Activated T-helper 2 cell treated with anti-CD3 and anti-CD28 coated beads, Interferon-gamma antibody, Interleukin-2, Interleukin-4, amounts not matched to agents 10 μg/mL and 5 μg/mL and 100 μg/mL, durations not matched to agents 14 hours and 24 hours and 36 hours (primary cell): ENCODE measurements at regions not wholly inside any gene's neighbourhood (a gene's known extent, or its start where the extent isn't known, plus 50 kb on each side); places are given as distances from the start of the nearest gene placed in this dataset.

Experiments used
- DNase-seq: peaks from one replicate; pipeline ENCODE4 v3.0.0; 2021; ENCODE audit warnings: low spot score
- H3K27ac Mint-ChIP-seq: one replicate; pipeline ENCODE4 v1.8.0; 2021; ENCODE audit warnings: mixed read lengths
- H3K27me3 Mint-ChIP-seq: one replicate; pipeline ENCODE4 v1.8.0; 2021; ENCODE audit warnings: low read depth, mixed read lengths
- H3K36me3 Mint-ChIP-seq: one replicate; pipeline ENCODE4 v1.8.0; 2021; ENCODE audit warnings: low read depth, mixed read lengths
- H3K4me1 Mint-ChIP-seq: one replicate; pipeline ENCODE4 v1.8.0; 2021; ENCODE audit warnings: low read depth, mixed read lengths
- H3K4me3 Mint-ChIP-seq: one replicate; pipeline ENCODE4 v1.8.0; 2021; ENCODE audit warnings: low read depth, mild to moderate bottlenecking, moderate library complexity, mixed read lengths
- H3K9me3 Mint-ChIP-seq: one replicate; pipeline ENCODE4 v1.8.0; 2021; ENCODE audit warnings: mixed read lengths
- intact Hi-C: fragments of 100-400 bp; cut with micrococcal nuclease; formaldehyde crosslinking; loops from one replicate; pipeline ENCODE4 v1.15.1; 2023

GRCh38 chr12:105783983-105784947, 354.5 kb downstream of the NUAK1 start:
- Mint-ChIP-seq H3K4me3 (no peak overlapping the region), H3K36me3 (no peaks in the 10 kb centered on the region), H3K9me3 (no peaks in the 10 kb centered on the region), H3K27me3 (no peaks in the 10 kb centered on the region), H3K27ac (no peak overlapping the region), H3K4me1 (peaks cover 2% of the 10 kb centered on the region)
- DNase-seq, result no peak
- intact Hi-C loops, result no loop called here

GRCh38 chr12:105793421-105793820, 345.3 kb downstream of the NUAK1 start:
- no peak for DNase-seq
- Mint-ChIP-seq H3K4me3 (no peak overlapping the region), H3K9me3 (no peaks in the 10 kb centered on the region), H3K27ac (no peak overlapping the region), H3K4me1 (no peaks in the 10 kb centered on the region), H3K27me3 (peaks cover 7% of the 10 kb centered on the region), H3K36me3 (no peaks in the 10 kb centered on the region)
- intact Hi-C loops, result no loop called here

- DNase-seq, result no peak
- H3K4me1 Mint-ChIP-seq, result no peaks in the 10 kb centered on the region
- H3K4me3 Mint-ChIP-seq, result no peak overlapping the region
- no peaks in the 10 kb centered on the region for H3K27me3 Mint-ChIP-seq
- no peaks in the 10 kb centered on the region for H3K36me3 Mint-ChIP-seq
- no peak overlapping the region for H3K27ac Mint-ChIP-seq
- intact Hi-C loops, result no loop called here
- H3K9me3 Mint-ChIP-seq, result no peaks in the 10 kb centered on the region
These were observed 340.4 kb downstream of the NUAK1 start for GRCh38 chr12:105798256-105798845.

- Mint-ChIP-seq H3K27ac (no peak overlapping the region), H3K4me1 (no peaks in the 10 kb centered on the region), H3K9me3 (no peaks in the 10 kb centered on the region), H3K36me3 (no peaks in the 10 kb centered on the region), H3K27me3 (no peaks in the 10 kb centered on the region), H3K4me3 (no peak overlapping the region)
- no peak for DNase-seq
- intact Hi-C loops, result no loop called here
These were observed 339.7 kb downstream of the NUAK1 start for GRCh38 chr12:105799103-105799502.

GRCh38 chr12:105801351-105801750, 337.4 kb downstream of the NUAK1 start:
- H3K4me3 Mint-ChIP-seq, result no peak overlapping the region
- DNase-seq, result no peak
- H3K27me3 Mint-ChIP-seq, result no peaks in the 10 kb centered on the region
- no peaks in the 10 kb centered on the region for H3K36me3 Mint-ChIP-seq
- intact Hi-C loops, result no loop called here
- H3K9me3 Mint-ChIP-seq, result no peaks in the 10 kb centered on the region
- H3K27ac Mint-ChIP-seq, result no peak overlapping the region
- no peaks in the 10 kb centered on the region for H3K4me1 Mint-ChIP-seq

- Mint-ChIP-seq H3K4me3 (no peak overlapping the region), H3K27me3 (no peaks in the 10 kb centered on the region), H3K27ac (no peak overlapping the region), H3K9me3 (no peaks in the 10 kb centered on the region), H3K4me1 (no peaks in the 10 kb centered on the region), H3K36me3 (no peaks in the 10 kb centered on the region)
- intact Hi-C loops, result no loop called here
- no peak for DNase-seq
These were observed 335.5 kb downstream of the NUAK1 start for GRCh38 chr12:105803292-105803691.

GRCh38 chr12:105804591-105805265, 334.0 kb downstream of the NUAK1 start:
- no peaks in the 10 kb centered on the region for H3K27me3 Mint-ChIP-seq
- intact Hi-C loops, result no loop called here
- H3K4me1 Mint-ChIP-seq, result no peaks in the 10 kb centered on the region
- no peaks in the 10 kb centered on the region for H3K36me3 Mint-ChIP-seq
- no peak overlapping the region for H3K27ac Mint-ChIP-seq
- no peak overlapping the region for H3K4me3 Mint-ChIP-seq
- DNase-seq, result no peak
- H3K9me3 Mint-ChIP-seq, result no peaks in the 10 kb centered on the region

- Mint-ChIP-seq H3K36me3 (no peaks in the 10 kb centered on the region), H3K4me1 (no peaks in the 10 kb centered on the region), H3K27me3 (no peaks in the 10 kb centered on the region), H3K4me3 (no peak overlapping the region), H3K9me3 (no peaks in the 10 kb centered on the region), H3K27ac (no peak overlapping the region)
- no peak for DNase-seq
- intact Hi-C loops, result no loop called here
These were observed 332.9 kb downstream of the NUAK1 start for GRCh38 chr12:105805730-105806399.

GRCh38 chr12:105806400-105806770, 332.4 kb downstream of the NUAK1 start:
- no peak for DNase-seq
- intact Hi-C loops, result no loop called here
- H3K27me3 Mint-ChIP-seq, result no peaks in the 10 kb centered on the region
- no peak overlapping the region for H3K4me3 Mint-ChIP-seq
- H3K36me3 Mint-ChIP-seq, result no peaks in the 10 kb centered on the region
- H3K27ac Mint-ChIP-seq, result no peak overlapping the region
- no peaks in the 10 kb centered on the region for H3K9me3 Mint-ChIP-seq
- no peaks in the 10 kb centered on the region for H3K4me1 Mint-ChIP-seq

- H3K27me3 Mint-ChIP-seq, result peaks cover 1% of the 10 kb centered on the region
- no peaks in the 10 kb centered on the region for H3K36me3 Mint-ChIP-seq
- H3K4me1 Mint-ChIP-seq, result no peaks in the 10 kb centered on the region
- H3K9me3 Mint-ChIP-seq, result no peaks in the 10 kb centered on the region
- H3K27ac Mint-ChIP-seq, result no peak overlapping the region
- intact Hi-C loops, result no loop called here
- no peak overlapping the region for H3K4me3 Mint-ChIP-seq
- no peak for DNase-seq
These were observed 326.4 kb downstream of the NUAK1 start for GRCh38 chr12:105812366-105812765.

- intact Hi-C loops, result no loop called here
- DNase-seq, result no peak
- Mint-ChIP-seq H3K9me3 (no peaks in the 10 kb centered on the region), H3K27me3 (peaks cover 5% of the 10 kb centered on the region), H3K4me1 (no peaks in the 10 kb centered on the region), H3K4me3 (no peak overlapping the region), H3K36me3 (no peaks in the 10 kb centered on the region), H3K27ac (no peak overlapping the region)
These were observed 325.6 kb downstream of the NUAK1 start for GRCh38 chr12:105813201-105813600.

GRCh38 chr12:105814283-105814682, 324.5 kb downstream of the NUAK1 start:
- no peak for DNase-seq
- no peaks in the 10 kb centered on the region for H3K4me1 Mint-ChIP-seq
- H3K9me3 Mint-ChIP-seq, result no peaks in the 10 kb centered on the region
- H3K36me3 Mint-ChIP-seq, result no peaks in the 10 kb centered on the region
- peaks cover 5% of the 10 kb centered on the region for H3K27me3 Mint-ChIP-seq
- intact Hi-C loops, result no loop called here
- H3K27ac Mint-ChIP-seq, result no peak overlapping the region
- H3K4me3 Mint-ChIP-seq, result no peak overlapping the region
